NCI-H2029 treated with DMSO at 0.1 percent for 48 hours (cell line): ENCODE measurements at regions not wholly inside any gene's neighbourhood (a gene's known extent, or its start where the extent isn't known, plus 50 kb on each side); places are given as distances from the start of the nearest gene placed in this dataset.

Experiments
- DNase-seq: peaks from one replicate; lab custom pipeline; 2025; lab: John Stamatoyannopoulos, UW

DNA sequence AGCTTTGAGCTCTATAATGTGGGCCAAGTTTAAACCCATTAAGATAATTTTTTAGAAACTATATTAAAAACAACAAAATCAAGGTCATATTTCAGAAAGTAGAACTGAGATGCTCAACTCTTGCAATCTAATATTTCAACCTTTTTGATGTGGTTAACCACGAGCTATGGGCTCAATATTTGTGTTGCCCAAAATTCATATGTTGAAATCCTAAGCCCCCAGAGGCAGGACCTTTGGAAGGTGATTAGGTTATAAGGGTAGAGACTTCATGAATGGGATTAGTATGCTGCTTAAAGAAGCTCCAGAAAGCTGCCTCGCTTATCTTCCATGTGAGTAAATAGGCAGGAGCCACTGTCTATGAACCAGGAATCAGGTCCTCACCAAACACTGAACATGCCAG is 284.4 kb downstream of the CRPPA start:
- DNase-seq: no peak

DNA sequence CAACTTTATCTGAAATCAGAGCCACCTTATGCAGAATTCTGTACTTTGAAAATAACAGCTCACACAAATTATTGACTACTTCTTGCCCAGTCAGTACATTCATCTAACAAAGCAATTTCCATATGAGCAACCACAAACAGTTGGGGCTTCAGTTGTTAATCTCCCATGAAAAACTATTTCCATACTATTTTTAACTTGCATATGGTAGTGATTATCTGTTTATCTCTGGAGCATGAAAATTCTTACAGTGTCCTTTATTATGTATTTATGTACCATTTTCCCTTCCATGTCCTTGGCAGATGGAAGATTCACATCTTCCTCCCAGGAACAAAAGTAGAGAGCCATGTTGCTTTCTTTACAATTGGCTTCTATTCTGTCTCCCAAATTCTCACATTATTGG is 285.7 kb downstream of the CRPPA start:
- DNase-seq: no peak

DNA sequence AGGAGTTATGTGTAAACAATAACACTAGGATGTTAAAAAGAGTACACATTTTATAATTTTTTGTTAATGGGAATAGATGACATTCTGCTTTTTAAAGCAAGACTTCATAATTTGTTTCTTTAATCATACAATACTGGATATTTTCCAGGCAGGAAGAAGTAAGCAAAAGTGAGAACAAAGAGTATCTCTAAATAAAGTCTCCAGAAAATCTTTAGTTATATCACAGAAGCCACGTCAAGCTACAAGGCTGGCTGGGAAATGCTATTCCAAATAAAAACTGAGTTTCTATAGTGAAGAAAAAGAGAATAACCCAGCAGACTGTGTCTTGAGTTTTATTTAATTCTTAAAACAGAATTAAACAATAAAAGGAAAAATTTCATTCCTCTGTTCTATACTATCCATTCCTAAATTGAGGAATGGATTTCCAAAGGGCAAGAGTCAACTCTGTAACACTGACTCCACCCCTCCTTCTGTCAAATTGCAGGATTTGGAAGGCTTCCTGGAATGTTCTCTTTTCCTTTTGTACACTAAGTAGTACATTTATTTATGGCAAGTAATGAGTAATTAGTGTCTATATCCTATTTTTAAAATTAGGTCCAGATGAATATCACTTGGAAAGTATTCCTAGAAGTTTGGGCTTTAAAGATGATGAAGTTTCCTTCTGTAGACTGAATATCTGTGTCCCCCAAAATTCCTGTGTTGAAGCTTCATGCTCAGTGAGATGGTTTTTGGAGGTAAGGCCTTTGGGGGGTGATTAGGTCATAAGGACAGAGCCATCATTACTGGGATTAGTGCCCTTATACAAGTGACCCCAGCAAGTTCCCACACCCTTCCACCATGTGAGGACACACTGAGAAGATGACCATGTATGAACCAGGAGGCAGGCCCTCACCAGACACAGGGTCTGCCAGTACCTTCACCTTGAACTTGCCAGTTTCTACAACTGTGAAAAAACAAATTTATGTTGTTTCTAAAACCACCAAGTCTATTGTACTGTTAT is 290.9 kb downstream of the CRPPA start:
- DNase-seq: no peak

DNA sequence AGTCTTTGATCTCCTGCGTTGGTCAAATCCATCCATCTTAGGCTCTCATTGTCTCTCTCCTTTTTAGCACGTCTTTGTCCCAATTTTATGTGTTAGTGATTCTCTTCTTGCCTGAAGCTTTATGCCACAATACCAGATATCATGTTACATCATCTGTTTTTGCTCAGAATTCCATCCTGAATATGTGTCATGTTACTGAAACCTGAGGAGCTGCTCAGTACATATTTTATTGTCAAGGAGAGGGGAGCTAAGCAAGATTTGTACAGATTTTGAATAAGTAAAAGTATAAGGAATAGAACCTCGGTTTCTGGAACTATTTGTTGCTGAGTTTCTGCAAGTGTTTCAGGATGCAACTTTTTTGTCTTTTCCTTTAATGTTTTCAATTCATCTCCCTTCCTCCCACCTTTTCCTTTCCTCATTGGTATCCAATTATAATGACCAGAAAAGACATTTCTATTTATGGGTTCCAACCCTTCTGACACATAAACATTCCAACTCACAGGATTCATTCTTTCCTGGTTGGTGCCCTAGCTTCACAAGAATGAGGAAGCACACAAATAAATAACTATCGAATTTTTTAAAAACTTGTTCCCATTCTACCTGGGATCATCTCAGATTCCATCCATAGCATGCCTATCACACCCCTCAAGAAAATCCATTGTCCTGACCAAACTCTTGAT is 291.8 kb downstream of the CRPPA start:
- no peak for DNase-seq

DNA sequence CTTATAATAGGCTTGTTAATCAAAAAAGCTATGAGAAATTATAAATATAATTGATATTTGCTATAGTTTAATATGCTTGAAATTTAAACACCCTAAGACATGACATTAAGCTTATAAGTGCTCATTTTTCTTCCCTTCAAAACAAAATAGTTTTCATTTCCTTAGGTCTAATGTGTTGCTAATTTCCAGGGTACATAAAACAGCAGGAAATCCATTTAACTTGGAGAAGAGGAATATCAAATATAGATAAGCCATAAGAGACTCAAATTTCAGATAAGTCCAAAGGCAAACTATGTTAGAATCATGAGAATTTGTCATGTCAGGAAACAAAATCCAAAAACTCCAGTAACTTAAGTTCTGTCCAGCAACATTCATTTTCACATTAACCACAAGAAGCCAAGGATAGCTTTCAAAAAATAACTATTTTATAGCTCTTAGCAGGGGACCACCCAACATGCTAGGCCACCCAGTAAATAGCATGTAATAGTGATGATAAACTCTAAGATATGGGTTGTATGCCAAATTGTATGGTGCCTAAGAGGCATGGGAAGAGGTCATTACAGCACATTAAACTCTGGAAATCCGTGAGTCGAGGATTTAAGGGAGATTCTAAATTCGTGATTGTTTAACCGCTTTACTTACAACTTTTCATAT is 298.1 kb downstream of the CRPPA start:
- no peak for DNase-seq

DNA sequence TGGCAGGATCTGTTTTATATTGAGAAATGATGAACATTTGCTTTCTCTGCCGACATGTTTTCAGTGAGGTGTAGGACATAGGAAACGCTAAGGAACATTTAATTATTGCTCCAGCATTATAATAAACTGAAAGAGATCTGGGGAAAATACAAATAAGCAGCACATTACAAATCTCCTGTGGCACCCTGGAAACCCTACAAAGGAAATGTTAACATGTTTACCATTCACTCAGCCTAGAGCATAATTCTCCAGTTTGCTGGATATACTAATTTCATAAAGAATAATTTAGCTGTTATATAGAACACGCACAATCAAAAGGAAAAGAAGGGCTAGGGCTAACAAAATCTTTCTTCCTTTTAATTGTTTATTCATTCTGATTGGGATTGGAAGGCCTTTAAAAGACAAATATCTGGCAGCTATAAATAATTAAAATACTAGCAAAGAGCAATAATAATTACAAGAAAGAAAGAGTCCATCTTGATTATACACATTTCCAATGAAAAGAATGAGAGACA is 299.4 kb downstream of the CRPPA start:
- DNase-seq: no peak

DNA sequence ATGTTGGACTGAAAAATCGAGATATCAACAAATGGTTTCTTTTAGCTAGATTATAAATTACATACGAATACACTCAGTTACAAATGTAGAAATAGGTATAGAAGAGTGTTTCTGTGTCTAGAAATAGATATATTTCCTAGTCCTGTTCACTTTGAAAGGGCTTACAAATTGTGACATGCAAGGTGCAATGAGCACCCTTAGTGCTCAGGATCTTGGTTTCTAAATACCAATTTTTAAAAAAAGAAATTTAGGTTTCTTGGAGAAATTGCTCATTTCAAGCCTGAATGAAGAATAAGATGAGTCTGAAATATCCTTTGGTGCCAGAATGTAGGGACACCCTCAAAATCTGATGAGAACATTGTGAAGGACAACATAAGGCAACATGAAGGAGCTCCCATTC is 306.0 kb downstream of the CRPPA start:
- no peak for DNase-seq

DNA sequence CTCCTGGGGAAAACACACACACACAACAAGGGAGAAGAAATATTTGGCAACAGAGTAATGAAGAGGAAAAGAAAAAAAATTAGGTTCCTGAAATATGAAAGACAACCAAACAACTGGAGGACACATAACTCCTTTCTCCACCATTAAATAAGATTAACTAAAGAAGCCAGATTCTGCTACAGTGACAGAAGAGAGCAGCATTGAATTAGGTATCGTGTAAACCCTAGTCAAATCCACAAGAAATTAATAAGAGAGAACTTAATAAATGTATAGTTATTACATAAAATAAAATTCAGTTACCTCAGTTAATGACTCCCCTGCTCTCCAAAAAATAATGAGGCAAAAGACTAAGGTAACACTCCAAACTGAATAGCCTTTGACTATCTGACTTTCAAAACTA is 306.7 kb downstream of the CRPPA start:
- no peak for DNase-seq

DNA sequence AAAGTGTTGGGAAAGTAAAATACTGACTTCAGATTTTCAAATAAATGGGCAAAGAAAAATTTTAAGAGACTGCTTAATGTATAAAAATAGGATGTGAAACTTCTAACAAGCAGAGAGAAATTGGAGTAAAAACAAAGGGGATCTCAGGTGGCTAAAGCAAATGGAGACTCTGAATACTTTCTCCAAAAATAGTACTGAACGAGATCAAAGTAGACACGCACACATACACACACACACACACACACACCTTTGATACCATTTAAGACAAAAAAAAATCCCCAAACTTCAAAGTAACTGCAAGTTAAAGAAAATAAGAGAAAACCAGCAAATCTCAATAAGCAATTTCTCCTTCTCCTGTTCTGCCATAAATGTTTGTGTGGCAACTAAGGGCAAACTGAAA is 307.3 kb downstream of the CRPPA start:
- DNase-seq: no peak

DNA sequence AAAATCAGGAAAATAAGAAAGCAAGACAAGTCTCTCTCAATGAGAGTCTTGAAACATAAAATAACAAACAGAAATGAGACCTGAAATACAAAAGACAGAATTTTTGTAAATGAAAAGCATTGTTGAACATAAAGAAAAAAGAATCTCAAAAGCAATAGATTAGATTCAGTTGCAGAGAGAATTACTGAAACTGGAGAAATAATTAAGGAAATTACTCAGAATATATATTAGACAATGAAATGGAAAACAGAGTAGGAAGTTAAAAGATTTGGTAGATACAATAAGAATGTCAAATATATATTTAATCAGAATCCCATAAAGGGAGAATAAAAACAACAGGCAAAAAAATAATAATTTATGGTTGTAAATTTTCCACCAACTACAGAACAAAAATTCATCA is 308.3 kb downstream of the CRPPA start:
- no peak for DNase-seq

DNA sequence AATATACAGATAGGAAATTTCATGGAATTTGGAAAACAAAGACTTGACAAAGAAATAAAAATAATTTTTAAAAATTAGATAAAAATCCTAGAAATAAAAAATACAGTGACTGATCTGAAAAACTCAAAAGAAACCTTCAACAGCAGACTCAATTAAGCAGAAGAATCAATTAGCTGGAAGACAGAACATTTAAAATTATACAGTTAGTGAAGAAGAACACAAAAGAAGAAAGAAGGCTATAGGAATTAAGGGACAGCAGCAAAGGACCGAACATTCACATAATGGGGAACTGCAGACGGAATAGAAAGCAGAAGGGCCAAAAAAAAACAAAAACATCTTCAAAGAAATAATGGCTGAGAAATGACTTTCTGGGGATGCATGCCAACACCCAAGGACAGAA is 314.5 kb downstream of the CRPPA start:
- DNase-seq: no peak

DNA sequence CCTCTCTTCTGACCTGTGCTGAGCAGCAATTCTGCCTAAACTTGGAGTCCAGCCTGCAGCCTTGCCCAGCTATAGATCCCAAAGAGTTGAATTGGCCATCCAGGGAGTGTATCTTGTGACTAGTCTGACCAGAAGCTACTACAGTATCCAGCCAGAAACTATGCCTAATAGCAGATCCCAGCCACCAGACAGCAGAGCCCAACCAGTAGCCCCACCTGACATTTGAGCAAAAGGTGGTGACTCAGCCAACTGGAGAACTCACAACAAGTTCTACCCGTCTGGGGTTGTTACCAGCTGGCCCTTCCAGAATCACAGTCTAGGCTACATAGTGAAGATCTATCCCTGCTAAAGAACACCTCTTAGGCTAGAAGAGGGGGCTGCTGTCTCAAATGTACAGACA is 315.0 kb downstream of the CRPPA start:
- DNase-seq: no peak

DNA sequence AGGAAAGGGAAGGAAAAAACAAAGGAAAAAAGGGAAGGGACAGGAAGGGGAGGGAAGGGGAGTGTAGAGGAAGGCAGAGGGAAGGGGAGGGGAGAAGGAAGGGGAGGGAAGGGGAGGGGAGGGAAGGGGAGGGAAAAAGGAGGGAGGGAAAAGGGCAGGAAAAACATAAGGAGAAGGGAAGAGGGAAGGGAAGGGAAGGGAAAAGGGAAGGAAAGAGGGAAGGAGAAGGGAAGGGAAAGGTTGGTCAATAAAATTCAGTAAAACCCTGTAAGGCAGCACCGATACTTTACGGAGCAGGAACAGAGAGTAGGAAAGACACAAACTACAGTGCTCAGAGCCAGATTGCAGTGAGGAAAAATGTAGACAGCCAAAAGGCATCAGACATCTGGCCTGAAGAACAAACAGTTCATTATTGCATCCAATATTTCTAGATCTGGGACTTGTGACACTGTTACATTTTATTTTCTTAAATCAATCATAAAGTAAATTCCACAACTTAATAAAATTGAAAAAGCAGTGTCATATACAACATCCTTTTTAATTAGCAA is 322.0 kb downstream of the CRPPA start:
- DNase-seq: no peak

DNA sequence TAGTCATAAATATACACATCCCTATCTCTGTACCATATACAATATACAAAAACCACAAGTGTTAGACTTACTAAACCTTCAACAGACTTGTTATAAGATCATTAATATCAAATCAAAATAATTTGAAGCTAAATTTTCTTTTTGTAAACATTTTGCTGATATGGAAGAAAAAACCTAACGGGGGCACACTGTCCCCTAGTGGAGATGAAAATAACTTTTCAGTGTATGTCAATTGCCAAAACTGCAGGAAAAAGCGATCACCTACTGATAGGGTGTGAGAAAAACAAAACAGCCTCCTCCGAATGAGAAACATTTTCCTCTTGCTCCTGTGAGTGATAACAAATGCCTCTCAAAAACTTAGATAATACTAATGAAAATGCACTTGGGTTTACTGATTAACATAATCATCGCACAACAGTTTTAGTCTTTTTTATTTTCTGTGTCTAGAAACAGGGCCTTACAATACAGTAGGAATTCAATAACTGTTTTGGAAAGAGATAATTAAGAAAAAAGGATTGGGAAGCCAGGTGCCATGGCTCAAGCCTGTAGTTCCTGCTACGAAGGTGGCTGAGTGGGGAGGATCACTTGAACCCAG is 322.7 kb downstream of the CRPPA start:
- DNase-seq: no peak

DNA sequence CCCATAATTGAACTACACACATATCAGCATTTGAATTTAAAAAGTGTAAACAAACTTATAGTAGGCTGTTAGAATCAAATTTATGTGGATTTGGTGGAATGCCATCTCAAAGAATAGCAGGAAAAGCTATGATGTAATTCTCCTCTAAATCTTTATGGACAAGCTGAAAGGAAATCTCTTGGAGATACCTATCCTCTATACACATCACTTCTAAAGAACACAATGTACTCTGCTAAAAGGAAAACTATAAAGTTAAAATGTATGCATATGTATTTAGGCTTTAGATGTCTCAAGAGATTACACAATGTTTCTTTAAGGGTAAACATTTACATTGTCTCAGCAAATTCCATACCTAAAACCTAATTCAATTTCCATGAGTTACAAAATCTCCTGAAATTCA is 323.3 kb downstream of the CRPPA start:
- no peak for DNase-seq

DNA sequence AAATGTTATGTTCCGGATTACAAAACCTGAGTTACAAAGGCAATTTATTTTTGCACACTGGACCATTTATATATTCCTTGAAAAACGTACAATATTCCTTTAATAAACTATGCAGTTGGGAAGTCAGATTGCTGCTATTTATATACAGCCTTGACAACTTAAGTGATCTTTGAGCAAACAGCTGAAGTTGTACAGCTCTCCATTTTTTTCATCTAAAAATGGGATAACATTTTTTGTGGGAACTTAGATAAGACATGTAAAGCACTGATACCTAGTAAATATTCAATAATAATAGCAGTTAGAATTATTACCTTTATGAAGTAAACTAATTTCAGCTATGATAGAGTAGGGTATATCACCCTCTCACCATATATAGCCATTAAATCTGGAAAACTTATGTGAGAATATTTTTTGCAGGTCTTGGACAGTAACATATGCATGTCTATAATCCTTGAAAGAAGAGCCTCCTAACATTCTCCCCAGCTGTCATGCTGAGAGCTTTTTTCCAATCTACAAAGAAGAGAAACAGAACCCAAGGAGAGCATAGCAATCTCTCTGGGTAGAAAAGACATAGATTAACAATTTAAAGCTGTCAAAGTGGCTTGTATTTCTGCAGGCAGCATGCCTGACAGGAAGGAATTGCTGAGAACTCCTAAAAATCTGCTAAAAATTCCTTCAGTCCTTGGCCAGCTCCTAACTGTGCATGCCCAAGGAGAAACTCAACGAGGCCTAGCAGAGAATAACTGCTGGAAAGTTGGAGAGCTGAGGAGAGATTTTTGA is 326.0 kb downstream of the CRPPA start:
- DNase-seq: no peak

DNA sequence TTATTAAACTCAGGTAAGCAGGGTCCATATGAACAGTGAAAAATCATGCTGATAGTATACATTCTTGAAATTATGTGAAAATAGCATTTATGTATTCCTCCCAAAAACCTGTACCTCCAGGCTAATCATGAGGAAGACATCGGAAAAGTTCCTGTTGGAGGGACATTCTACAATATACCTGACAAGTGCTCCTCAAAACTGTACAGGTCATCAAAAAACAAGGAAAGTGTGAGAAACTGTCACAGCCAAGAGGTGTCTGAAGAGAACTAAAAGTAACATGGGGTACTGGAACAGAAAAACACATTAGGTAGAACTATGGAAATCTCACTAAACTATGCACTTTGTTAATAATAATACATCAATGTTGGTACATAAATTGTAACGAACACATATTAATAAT is 326.7 kb downstream of the CRPPA start:
- DNase-seq: no peak

DNA sequence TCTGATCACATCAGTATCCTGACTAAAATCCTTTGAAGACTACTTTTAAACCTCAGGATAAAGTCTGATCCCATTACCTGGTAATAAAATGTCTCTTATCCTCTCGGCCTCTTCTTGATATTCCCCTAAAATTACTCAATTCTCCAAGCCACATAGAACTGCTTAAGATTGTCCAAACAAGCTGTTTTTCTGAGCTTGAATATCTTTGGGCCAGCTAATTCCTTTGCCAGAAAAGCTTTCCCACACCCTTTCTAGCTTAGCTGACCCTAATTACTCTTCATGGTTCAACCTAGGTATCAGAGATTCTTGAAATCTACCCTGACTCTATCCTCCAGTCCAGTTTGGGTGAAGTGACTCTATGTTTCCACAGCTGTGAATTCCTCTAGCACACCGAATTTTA is 328.6 kb downstream of the CRPPA start:
- no peak for DNase-seq

DNA sequence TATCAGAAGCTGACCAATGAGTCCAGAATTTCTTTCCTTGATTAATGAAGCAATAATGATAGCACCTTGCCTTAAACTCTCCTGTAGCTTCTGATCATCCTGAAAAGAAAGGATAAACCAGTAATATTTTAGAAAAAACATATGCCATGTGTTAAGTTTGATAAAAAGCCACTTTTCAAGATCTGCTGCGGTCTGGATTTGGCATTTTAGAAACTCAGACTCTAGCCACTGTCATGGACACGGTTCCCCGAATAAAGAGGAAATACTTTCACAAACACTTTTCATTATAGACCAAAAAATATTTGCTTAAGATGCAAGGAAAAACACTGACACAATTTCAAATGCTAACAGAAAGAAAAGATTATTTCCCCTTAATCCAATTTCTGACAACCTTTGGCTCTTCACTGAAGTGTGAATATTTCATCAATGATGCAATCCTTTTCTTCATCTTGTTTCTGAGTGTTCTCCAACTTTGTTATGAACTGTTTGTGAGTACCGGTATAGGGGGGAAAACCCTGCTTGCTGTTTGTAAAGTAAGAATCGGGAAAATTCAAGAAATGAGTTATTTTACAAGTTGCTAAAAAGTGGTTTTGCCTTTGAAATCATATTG is 329.5 kb downstream of the CRPPA start:
- no peak for DNase-seq

DNA sequence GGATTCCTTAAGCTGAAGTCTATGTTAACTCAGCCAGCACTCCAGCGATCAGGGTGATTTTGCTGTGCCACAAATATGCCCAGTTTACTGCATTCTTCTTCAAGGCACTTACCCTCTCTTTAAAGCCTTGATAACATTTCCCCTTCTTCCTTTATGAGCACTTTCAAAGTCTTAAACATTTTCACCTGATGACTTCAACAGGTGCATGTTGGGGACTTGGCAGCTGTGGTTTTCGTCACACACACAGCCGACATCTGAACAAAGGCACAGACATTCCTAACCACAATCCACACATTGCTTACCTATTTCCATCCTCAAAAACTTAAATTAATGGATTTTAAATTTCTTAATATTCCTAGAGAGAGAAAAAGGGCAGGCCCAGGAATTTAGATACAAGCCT is 331.5 kb downstream of the CRPPA start:
- DNase-seq: no peak

DNA sequence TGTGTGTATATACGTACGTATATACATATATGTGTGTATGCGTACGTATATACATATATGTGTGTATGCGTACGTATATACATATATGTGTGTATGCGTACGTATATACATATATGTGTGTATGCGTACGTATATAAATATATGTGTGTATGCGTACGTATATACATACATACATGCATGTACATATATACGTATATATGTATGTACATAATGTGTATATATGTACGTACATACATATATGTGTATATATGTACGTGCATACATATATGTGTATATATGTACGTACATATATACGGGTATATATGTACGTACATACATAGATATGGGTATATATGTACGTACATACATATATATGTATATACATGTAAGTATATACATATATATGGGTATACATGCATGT is 332.1 kb downstream of the CRPPA start:
- no peak for DNase-seq
